ENCODE measurements at regions not wholly inside any gene's neighbourhood (a gene's known extent, or its start where the extent isn't known, plus 50 kb on each side); places are given as distances from the start of the nearest gene placed in this dataset.

GRCh38 chr18:41513438-41513837, 441.6 kb upstream of the PIK3C3 start:
- DNase-seq (ENCODE audit: low read depth): no peak

GRCh38 chr18:41504316-41504715, 450.7 kb upstream of the PIK3C3 start:
- DNase-seq (ENCODE audit: low read depth): no peak
- H3K4me3 ChIP-seq (ENCODE audit: low read depth, low read length): no peak overlapping the region

More at GRCh38 chr18:41513438-41513837, 441.6 kb upstream of the PIK3C3 start:
- H3K4me3 ChIP-seq (ENCODE audit: low read depth, low read length): no peak overlapping the region

- no peak for DNase-seq (ENCODE audit: low read depth)
- H3K4me3 ChIP-seq (ENCODE audit: low read depth, low read length): no peak overlapping the region
These were observed 453.2 kb upstream of the PIK3C3 start for GRCh38 chr18:41501848-41502247.

GRCh38 chr18:41499345-41499744, 455.7 kb upstream of the PIK3C3 start:
- H3K4me3 ChIP-seq (ENCODE audit: low read depth, low read length): no peak overlapping the region
- no peak for DNase-seq (ENCODE audit: low read depth)

- no peak overlapping the region for H3K4me3 ChIP-seq (ENCODE audit: low read depth, low read length)
- no peak for DNase-seq (ENCODE audit: low read depth)
These were observed 464.2 kb upstream of the PIK3C3 start for GRCh38 chr18:41490861-41491260.

GRCh38 chr18:41486575-41486974, 468.5 kb upstream of the PIK3C3 start:
- DNase-seq (ENCODE audit: low read depth): no peak
- H3K4me3 ChIP-seq (ENCODE audit: low read depth, low read length): no peak overlapping the region

- no peak overlapping the region for H3K4me3 ChIP-seq (ENCODE audit: low read depth, low read length)
- no peak for DNase-seq (ENCODE audit: low read depth)
These were observed 471.0 kb upstream of the PIK3C3 start for GRCh38 chr18:41484069-41484468.

GRCh38 chr18:41482501-41482900, 472.5 kb upstream of the PIK3C3 start:
- H3K4me3 ChIP-seq (ENCODE audit: low read depth, low read length): no peak overlapping the region
- no peak for DNase-seq (ENCODE audit: low read depth)

- no peak for DNase-seq (ENCODE audit: low read depth)
- H3K4me3 ChIP-seq (ENCODE audit: low read depth, low read length): no peak overlapping the region
These were observed 488.4 kb upstream of the PIK3C3 start for GRCh38 chr18:41466436-41467160.

- no peak for DNase-seq (ENCODE audit: low read depth)
- H3K4me3 ChIP-seq (ENCODE audit: low read depth, low read length): no peak overlapping the region
These were observed 489.6 kb upstream of the PIK3C3 start for GRCh38 chr18:41465386-41465785.

- no peak for DNase-seq (ENCODE audit: low read depth)
- no peak overlapping the region for H3K4me3 ChIP-seq (ENCODE audit: low read depth, low read length)
These were observed 490.8 kb upstream of the PIK3C3 start for GRCh38 chr18:41464278-41464677.

GRCh38 chr18:41462946-41463345, 492.1 kb upstream of the PIK3C3 start:
- no peak overlapping the region for H3K4me3 ChIP-seq (ENCODE audit: low read depth, low read length)

GRCh38 chr18:41461114-41461513, 493.9 kb upstream of the PIK3C3 start:
- no peak overlapping the region for H3K4me3 ChIP-seq (ENCODE audit: low read depth, low read length)
- no peak for DNase-seq (ENCODE audit: low read depth)

More at GRCh38 chr18:41462946-41463345, 492.1 kb upstream of the PIK3C3 start:
- no peak for DNase-seq (ENCODE audit: low read depth)

GRCh38 chr18:41459656-41460055, 495.4 kb upstream of the PIK3C3 start:
- no peak for DNase-seq (ENCODE audit: low read depth)
- H3K4me3 ChIP-seq (ENCODE audit: low read depth, low read length): no peak overlapping the region

- no peak for DNase-seq (ENCODE audit: low read depth)
These were observed 496.7 kb upstream of the PIK3C3 start for GRCh38 chr18:41458376-41458775.

GRCh38 chr18:41457765-41458326, 497.2 kb upstream of the PIK3C3 start:
- H3K4me3 ChIP-seq (ENCODE audit: low read depth, low read length): no peak overlapping the region
- DNase-seq (ENCODE audit: low read depth): no peak

More at GRCh38 chr18:41458376-41458775, 496.7 kb upstream of the PIK3C3 start:
- H3K4me3 ChIP-seq (ENCODE audit: low read depth, low read length): no peak overlapping the region

- H3K4me3 ChIP-seq (ENCODE audit: low read depth, low read length): no peak overlapping the region
- no peak for DNase-seq (ENCODE audit: low read depth)
These were observed 498.2 kb upstream of the PIK3C3 start for GRCh38 chr18:41456831-41457230.

- DNase-seq (ENCODE audit: low read depth): no peak
- H3K4me3 ChIP-seq (ENCODE audit: low read depth, low read length): no peak overlapping the region
These were observed 505.4 kb upstream of the PIK3C3 start for GRCh38 chr18:41449612-41450011.

- DNase-seq (ENCODE audit: low read depth): no peak
- no peak overlapping the region for H3K4me3 ChIP-seq (ENCODE audit: low read depth, low read length)
These were observed 510.1 kb upstream of the PIK3C3 start for GRCh38 chr18:41444943-41445342.

GRCh38 chr18:41436772-41437171, 518.3 kb upstream of the PIK3C3 start:
- DNase-seq (ENCODE audit: low read depth): no peak
- no peak overlapping the region for H3K4me3 ChIP-seq (ENCODE audit: low read depth, low read length)

GRCh38 chr18:41418598-41418997, 536.4 kb upstream of the PIK3C3 start:
- no peak for DNase-seq (ENCODE audit: low read depth)
- H3K4me3 ChIP-seq (ENCODE audit: low read depth, low read length): no peak overlapping the region

All from skeletal muscle cell (primary cell).